ENCODE measurements at regions not wholly inside any gene's neighbourhood (a gene's known extent, or its start where the extent isn't known, plus 50 kb on each side); places are given as distances from the start of the nearest gene placed in this dataset.

GRCh38 chr20:19881080-19881840, 123.2 kb downstream of the RIN2 start:
- TF ChIP-seq CTCF (IDR thresholded peaks at IDR 0.05) (no peak), POLR2A (IDR thresholded peaks at IDR 0.05) (no peak)
